ENCODE measurements at regions not wholly inside any gene's neighbourhood (a gene's known extent, or its start where the extent isn't known, plus 50 kb on each side); places are given as distances from the start of the nearest gene placed in this dataset.
"Not testable (repeated sequence)": the region's sequence is repeated elsewhere in the genome, so short reads cannot be mapped to it uniquely, and the experiment has no call there.

DNA sequence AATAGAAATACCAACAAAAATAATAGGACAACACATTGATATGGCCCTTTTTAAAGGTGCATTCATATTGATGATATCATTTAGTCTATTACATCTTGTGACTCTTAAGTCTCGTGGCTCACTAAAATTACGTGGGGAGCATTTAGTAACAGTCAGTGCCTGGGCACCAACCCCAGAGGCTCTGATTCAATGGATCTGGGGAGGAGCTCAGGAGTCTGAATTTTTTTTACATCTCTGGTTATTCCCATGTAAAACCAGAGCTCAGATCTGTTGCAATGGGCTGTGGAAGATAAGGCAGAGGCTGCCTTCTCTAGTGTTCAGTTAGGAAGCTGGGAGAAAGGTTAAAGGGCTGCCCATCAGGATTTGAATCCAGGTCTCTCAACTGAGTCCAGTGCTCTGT is 549.9 kb upstream of the CDH5 start:
- Histone ChIP-seq H3K4me3 (no peak overlapping the region), H3K4me1 (no peaks in the 10 kb centered on the region), H3K9me3 (no peaks in the 10 kb centered on the region), H3K36me3 (no peaks in the 10 kb centered on the region), H3K27me3 (no peaks in the 10 kb centered on the region), H3K27ac (no peak overlapping the region)
- TF ChIP-seq POLR2AphosphoS5 (IDR thresholded peaks at IDR 0.05) = no peak
- TF ChIP-seq EP300 (IDR thresholded peaks at IDR 0.05) = no peak
- TF ChIP-seq POLR2A (IDR thresholded peaks at IDR 0.05) = no peak
- TF ChIP-seq, protein P1, sequence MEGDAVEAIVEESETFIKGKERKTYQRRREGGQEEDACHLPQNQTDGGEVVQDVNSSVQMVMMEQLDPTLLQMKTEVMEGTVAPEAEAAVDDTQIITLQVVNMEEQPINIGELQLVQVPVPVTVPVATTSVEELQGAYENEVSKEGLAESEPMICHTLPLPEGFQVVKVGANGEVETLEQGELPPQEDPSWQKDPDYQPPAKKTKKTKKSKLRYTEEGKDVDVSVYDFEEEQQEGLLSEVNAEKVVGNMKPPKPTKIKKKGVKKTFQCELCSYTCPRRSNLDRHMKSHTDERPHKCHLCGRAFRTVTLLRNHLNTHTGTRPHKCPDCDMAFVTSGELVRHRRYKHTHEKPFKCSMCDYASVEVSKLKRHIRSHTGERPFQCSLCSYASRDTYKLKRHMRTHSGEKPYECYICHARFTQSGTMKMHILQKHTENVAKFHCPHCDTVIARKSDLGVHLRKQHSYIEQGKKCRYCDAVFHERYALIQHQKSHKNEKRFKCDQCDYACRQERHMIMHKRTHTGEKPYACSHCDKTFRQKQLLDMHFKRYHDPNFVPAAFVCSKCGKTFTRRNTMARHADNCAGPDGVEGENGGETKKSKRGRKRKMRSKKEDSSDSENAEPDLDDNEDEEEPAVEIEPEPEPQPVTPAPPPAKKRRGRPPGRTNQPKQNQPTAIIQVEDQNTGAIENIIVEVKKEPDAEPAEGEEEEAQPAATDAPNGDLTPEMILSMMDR (IDR thresholded peaks at IDR 0.05) = no peak
- no peak for DNase-seq (ENCODE audit: low spot score in 2 of 2)
- 90% methylated on average over 2 of the region's 2 CpGs for WGBS

DNA sequence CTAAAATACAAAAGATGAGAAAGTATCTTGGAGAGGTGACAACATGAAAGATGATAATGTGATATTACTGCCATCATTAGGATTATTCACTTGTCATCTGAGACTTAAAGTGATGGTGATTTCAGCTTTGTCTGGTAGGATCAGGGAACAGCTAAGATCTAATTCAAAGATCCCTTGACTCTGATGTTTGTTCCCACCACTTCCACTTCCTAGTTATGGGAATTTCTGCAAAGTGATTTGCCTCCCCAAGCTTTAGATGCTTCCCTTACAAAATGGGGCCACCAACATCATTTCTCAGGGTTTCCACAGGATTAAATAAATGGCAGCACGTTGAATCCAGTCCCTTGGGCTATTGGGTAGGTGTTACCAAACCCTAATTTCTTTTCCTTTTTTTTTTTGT is 550.8 kb upstream of the CDH5 start:
- DNase-seq (ENCODE audit: low spot score in 2 of 2) = no peak
- H3K27me3 ChIP-seq = no peaks in the 10 kb centered on the region
- H3K27ac ChIP-seq = no peak overlapping the region
- H3K4me1 ChIP-seq = no peaks in the 10 kb centered on the region
- no peak overlapping the region for H3K4me3 ChIP-seq
- H3K9me3 ChIP-seq = no peaks in the 10 kb centered on the region
- TF ChIP-seq EP300 (IDR thresholded peaks at IDR 0.05) (no peak), POLR2AphosphoS5 (IDR thresholded peaks at IDR 0.05) (no peak), POLR2A (IDR thresholded peaks at IDR 0.05) (no peak)
- TF ChIP-seq, protein P1 (IDR thresholded peaks at IDR 0.05) = no peak
- no peaks in the 10 kb centered on the region for H3K36me3 ChIP-seq
- WGBS = 72% methylated on average over 1 of the region's 1 CpG

DNA sequence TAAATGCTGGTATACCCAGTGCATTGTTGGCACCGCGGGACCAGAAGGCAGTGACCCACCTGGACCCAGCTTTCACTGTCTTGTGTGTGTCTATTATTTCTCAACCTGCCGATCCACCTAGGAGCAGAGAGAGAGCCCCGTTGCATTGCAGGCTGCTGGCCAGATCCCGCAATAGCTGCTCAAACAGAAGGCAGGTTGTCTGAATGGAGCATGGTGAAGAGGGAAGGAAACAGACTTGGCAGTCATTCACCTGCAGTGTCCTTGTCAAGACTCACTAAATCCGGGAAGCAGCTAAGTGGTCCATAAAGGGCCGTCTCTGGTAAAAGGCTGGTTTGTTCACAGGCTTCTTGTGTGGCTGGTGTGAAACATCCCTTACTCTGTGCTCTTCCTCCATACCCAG is 552.6 kb upstream of the CDH5 start:
- WGBS = 65% methylated on average over 7 of the region's 7 CpGs
- not testable (repeated sequence) for H3K9me3 ChIP-seq; H3K36me3 ChIP-seq; H3K4me1 ChIP-seq; DNase-seq (ENCODE audit: low spot score in 2 of 2); H3K27me3 ChIP-seq; H3K4me3 ChIP-seq; H3K27ac ChIP-seq

DNA sequence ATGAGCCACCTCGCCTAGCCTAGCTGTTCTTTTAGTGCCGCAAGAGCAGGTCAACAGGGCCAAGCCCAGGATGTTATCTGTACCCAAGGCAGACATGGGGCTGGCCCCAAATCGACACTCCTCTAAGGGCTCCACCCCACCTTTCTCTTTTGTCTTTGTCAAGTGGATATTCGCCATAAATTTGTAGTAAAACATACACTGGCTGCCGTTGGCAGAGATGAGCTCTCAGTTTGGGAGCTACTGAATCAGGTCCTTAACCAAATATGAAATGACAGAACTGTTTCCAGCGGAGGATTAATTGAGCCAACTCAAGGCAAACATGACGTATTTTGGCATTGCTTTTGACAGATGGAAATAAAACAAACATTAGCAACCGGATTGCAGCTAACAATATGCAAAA is 556.9 kb upstream of the CDH5 start:
- H3K27ac ChIP-seq = no peak overlapping the region
- no peak for DNase-seq (ENCODE audit: low spot score in 2 of 2)
- WGBS = 44% methylated on average over 8 of the region's 8 CpGs
- no peaks in the 10 kb centered on the region for H3K36me3 ChIP-seq
- H3K4me3 ChIP-seq = no peak overlapping the region
- H3K4me1 ChIP-seq = peaks cover 4% of the 10 kb centered on the region
- no peaks in the 10 kb centered on the region for H3K9me3 ChIP-seq
- TF ChIP-seq EP300 (IDR thresholded peaks at IDR 0.05) (no peak), POLR2AphosphoS5 (IDR thresholded peaks at IDR 0.05) (no peak), POLR2A (IDR thresholded peaks at IDR 0.05) (no peak)
- TF ChIP-seq, protein P1 (IDR thresholded peaks at IDR 0.05) = no peak
- no peaks in the 10 kb centered on the region for H3K27me3 ChIP-seq

DNA sequence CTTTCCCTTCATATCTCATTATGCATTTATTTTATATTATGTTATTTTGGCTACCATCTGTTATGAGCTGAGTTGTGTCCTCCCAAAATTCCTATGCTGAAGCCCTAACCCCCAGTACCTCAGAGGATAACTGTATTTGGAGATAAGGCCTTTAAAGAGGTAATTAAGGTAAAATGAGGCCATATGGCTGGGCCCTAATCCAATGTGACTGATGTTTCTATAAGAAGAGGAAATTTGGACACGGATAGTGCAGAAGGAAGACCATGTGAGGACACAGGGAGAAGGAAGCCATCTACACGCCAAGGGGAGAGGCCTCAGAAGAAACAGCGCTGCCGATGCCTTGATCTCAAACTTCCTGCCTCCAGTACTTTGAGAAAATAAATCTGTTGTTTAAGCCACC is 557.7 kb upstream of the CDH5 start:
- TF ChIP-seq POLR2A (IDR thresholded peaks at IDR 0.05) = no peak
- no peak for TF ChIP-seq POLR2AphosphoS5 (IDR thresholded peaks at IDR 0.05)
- TF ChIP-seq, protein P1 (IDR thresholded peaks at IDR 0.05) = no peak
- TF ChIP-seq EP300 (IDR thresholded peaks at IDR 0.05) = no peak
- Histone ChIP-seq H3K9me3 (no peaks in the 10 kb centered on the region), H3K27ac (no peak overlapping the region), H3K36me3 (no peaks in the 10 kb centered on the region), H3K4me3 (no peak overlapping the region), H3K4me1 (peaks cover 4% of the 10 kb centered on the region), H3K27me3 (no peaks in the 10 kb centered on the region)
- 74% methylated on average over 4 of the region's 4 CpGs for WGBS
- DNase-seq (ENCODE audit: low spot score in 2 of 2) = no peak

DNA sequence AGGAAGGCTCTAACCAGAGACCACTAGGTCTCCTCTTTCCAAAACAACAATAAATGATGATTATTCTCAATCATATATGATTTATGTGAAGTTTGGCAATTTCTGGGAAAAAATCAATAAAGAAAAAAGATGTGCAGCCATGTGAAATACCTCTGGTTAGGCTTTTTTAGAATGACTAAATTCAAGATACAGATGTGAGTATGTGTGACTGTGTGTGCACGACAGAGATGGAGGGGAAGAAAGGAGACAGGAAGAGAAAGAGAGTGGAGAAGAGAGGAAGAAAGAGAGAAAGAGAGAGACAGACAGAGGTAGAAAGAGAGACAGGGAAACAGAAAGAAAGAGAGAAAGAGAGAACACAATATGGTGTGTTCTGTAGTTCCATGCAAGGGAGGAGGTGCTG is 558.6 kb upstream of the CDH5 start:
- Histone ChIP-seq H3K4me1 (peaks cover 4% of the 10 kb centered on the region), H3K9me3 (no peaks in the 10 kb centered on the region), H3K36me3 (no peaks in the 10 kb centered on the region), H3K27me3 (no peaks in the 10 kb centered on the region), H3K4me3 (no peak overlapping the region), H3K27ac (no peak overlapping the region)
- TF ChIP-seq POLR2A (IDR thresholded peaks at IDR 0.05) (no peak), EP300 (IDR thresholded peaks at IDR 0.05) (no peak), POLR2AphosphoS5 (IDR thresholded peaks at IDR 0.05) (no peak)
- TF ChIP-seq, protein P1 (IDR thresholded peaks at IDR 0.05) = no peak
- no peak for DNase-seq (ENCODE audit: low spot score in 2 of 2)
- WGBS = 90% methylated on average over 1 of the region's 1 CpG

DNA sequence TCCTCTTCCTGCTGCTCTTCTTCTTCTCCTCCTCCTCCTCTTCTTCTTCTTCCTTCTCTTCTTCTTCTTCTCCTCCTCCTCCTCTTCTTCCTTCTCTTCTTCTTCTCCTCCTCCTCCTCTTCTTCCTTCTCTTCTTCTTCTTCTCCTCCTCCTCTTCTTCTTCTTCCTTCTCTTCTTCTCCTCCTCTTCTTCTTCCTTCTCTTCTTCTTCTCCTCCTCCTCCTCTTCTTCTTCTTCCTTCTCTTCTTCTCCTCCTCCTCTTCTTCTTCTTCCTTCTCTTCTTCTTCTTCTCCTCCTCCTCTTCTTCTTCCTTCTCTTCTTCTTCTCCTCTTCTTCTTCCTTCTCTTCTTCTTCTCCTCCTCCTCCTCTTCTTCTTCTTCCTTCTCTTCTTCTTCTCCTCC is 560.8 kb upstream of the CDH5 start:
- DNase-seq (ENCODE audit: low spot score in 2 of 2); H3K9me3 ChIP-seq; H3K27me3 ChIP-seq; H3K4me1 ChIP-seq; H3K4me3 ChIP-seq; H3K36me3 ChIP-seq; H3K27ac ChIP-seq: not testable (repeated sequence)

Data from suprapubic skin (tissue), 4 donors.